ENCODE measurements at regions not wholly inside any gene's neighbourhood (a gene's known extent, or its start where the extent isn't known, plus 50 kb on each side); places are given as distances from the start of the nearest gene placed in this dataset.

DNA sequence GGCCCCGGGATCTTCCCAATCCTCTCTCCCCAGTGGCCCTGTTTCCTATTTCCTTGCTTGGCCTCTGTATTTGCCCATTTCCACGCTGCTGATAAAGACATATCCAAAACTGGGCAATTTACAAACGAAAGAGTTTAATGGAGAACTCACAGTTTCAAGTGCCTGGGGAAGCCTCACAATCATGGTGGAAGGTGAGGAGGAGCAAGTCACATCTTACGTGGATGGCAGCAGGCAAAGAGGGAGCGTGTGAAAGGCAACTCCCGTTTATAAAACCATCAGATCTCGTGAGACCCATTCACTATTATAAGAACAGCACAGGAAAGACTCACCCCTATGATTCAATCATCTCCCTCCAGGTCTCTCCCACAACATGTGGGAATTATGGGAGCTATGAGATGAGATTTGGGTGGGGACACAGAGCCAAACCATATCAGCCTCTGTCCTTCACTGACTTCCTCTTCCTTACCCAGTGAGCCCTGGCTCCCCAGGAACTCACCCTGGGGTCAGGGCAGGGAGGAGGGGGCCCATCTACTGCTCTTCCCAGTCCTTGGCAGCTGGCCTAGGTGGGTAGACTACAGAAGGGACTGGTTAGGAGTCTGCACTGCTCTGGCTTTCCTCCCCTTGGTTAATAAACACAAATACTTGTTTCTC lies 105.8 kb upstream of the MYCN start:
- Histone ChIP-seq H3K27me3 (ENCODE audit: control insufficient read depth, insufficient read depth, low read length) (no peaks in the 10 kb centered on the region), H3K9me3 (ENCODE audit: control insufficient read depth, insufficient read depth, low read length) (peaks cover 70% of the 10 kb centered on the region), H3K4me3 (ENCODE audit: low read depth, low read length) (no peak overlapping the region), H3K27ac (ENCODE audit: low read depth, low read length) (no peak overlapping the region)
- TF ChIP-seq, protein P1, sequence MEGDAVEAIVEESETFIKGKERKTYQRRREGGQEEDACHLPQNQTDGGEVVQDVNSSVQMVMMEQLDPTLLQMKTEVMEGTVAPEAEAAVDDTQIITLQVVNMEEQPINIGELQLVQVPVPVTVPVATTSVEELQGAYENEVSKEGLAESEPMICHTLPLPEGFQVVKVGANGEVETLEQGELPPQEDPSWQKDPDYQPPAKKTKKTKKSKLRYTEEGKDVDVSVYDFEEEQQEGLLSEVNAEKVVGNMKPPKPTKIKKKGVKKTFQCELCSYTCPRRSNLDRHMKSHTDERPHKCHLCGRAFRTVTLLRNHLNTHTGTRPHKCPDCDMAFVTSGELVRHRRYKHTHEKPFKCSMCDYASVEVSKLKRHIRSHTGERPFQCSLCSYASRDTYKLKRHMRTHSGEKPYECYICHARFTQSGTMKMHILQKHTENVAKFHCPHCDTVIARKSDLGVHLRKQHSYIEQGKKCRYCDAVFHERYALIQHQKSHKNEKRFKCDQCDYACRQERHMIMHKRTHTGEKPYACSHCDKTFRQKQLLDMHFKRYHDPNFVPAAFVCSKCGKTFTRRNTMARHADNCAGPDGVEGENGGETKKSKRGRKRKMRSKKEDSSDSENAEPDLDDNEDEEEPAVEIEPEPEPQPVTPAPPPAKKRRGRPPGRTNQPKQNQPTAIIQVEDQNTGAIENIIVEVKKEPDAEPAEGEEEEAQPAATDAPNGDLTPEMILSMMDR (IDR thresholded peaks at IDR 0.05; ENCODE audit: low read depth, low read length) = no peak
- DNase-seq (ENCODE audit: low read depth, low spot score) = no peak
- ChIA-PET CTCF (no interaction called here), POLR2A (no interaction called here)

DNA sequence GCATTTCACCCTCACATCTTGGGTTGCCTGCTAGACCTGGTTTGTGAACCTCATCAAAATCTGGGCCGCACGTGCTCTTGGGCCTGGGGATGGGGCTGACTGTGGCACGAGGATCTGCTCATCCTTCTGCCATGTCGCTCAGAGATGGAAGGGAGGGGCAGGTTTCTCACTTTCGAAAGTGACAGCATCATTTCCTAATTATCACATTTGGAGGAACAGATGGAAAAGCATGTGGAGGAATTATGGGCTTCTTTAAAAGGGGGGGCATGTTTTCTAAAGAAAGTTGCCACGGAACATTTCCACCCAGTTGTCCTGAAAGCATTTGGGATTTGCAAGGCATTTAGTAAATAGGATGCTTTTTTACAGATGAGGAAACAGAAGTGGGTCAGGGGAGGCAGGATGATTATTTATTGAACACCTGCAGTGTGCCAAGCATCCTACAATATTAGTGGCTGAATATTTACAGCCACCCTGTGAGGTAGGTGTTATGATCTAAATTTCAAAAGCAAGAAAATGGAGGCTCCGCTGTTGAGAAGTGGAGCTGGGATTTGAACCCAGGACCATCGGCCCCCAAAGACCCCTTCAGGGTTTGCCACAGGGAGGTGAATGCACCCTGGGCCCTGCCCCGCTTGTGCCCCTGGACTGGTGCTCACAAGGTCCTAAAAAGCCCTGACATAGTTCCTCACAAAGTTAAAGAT lies 104.2 kb upstream of the MYCN start:
- Histone ChIP-seq H3K4me3 (ENCODE audit: low read depth, low read length) (no peak overlapping the region), H3K9me3 (ENCODE audit: control insufficient read depth, insufficient read depth, low read length) (peaks cover 74% of the 10 kb centered on the region), H3K27me3 (ENCODE audit: control insufficient read depth, insufficient read depth, low read length) (no peaks in the 10 kb centered on the region), H3K27ac (ENCODE audit: low read depth, low read length) (no peak overlapping the region)
- ChIA-PET CTCF (no interaction called here), POLR2A (no interaction called here)
- DNase-seq (ENCODE audit: low read depth, low spot score) = no peak
- TF ChIP-seq, protein P1 (IDR thresholded peaks at IDR 0.05; ENCODE audit: low read depth, low read length) = no peak

GRCh38 chr2:15836689-15837610 lies 103.4 kb upstream of the MYCN start:
- H3K27me3 ChIP-seq (ENCODE audit: control insufficient read depth, insufficient read depth, low read length) = no peaks in the 10 kb centered on the region
- DNase-seq (ENCODE audit: low read depth, low spot score) = no peak
- TF ChIP-seq, protein P1 (IDR thresholded peaks at IDR 0.05; ENCODE audit: low read depth, low read length) = no peak
- no peak overlapping the region for H3K27ac ChIP-seq (ENCODE audit: low read depth, low read length)
- H3K4me3 ChIP-seq (ENCODE audit: low read depth, low read length) = no peak overlapping the region
- ChIA-PET CTCF (no interaction called here), POLR2A (no interaction called here)
- H3K9me3 ChIP-seq (ENCODE audit: control insufficient read depth, insufficient read depth, low read length) = peaks cover 75% of the 10 kb centered on the region

GRCh38 chr2:15838481-15839090 lies 101.8 kb upstream of the MYCN start:
- no peaks in the 10 kb centered on the region for H3K27me3 ChIP-seq (ENCODE audit: control insufficient read depth, insufficient read depth, low read length)
- TF ChIP-seq, protein P1 (IDR thresholded peaks at IDR 0.05; ENCODE audit: low read depth, low read length) = no peak
- CTCF ChIA-PET = no interaction called here

More at GRCh38 chr2:15838481-15839090, 101.8 kb upstream of the MYCN start:
- Histone ChIP-seq H3K9me3 (ENCODE audit: control insufficient read depth, insufficient read depth, low read length) (peaks cover 83% of the 10 kb centered on the region), H3K27ac (ENCODE audit: low read depth, low read length) (no peak overlapping the region), H3K4me3 (ENCODE audit: low read depth, low read length) (no peak overlapping the region)
- POLR2A ChIA-PET = no interaction called here
- DNase-seq (ENCODE audit: low read depth, low spot score) = no peak

Data from AG04450 (cell line).